HepG2 (cell line): ENCODE measurements at regions not wholly inside any gene's neighbourhood (a gene's known extent, or its start where the extent isn't known, plus 50 kb on each side); places are given as distances from the start of the nearest gene placed in this dataset.
"Not testable (repeated sequence)": the region's sequence is repeated elsewhere in the genome, so short reads cannot be mapped to it uniquely, and the experiment has no call there.

ENCODE experiments used
- ATAC-seq: fragments of 200-7000 bp; cut with Tn5 transposase; 3 replicates; pipeline ENCODE4 v1.9.1; 2020; ENCODE audit warnings: mild to moderate bottlenecking, moderate library complexity
- BruUV-seq: library from RNA; stranded (reverse); fragments of 400-500 nt; replicated peaks from 2 replicates; lab custom pipeline; 2021; lab: Mats Ljungman, UMichigan
- CTCF ChIA-PET: fragments of 300-600 bp; formaldehyde crosslinking; extraction: SDS; loops from one replicate; lab custom pipeline; 2021; ENCODE audit warnings: low total read pairs, inconsistent platforms, low intra/inter-chr PET ratio; lab: Yijun Ruan, JAX
- POLR2A ChIA-PET: fragments of 350-600 bp; sonication (Branson Sonifier 250); formaldehyde crosslinking; loops from one replicate; lab custom pipeline; 2020; ENCODE audit warnings: antibody characterized with exemption, inconsistent platforms; lab: Yijun Ruan, JAX
- DNase-seq: peaks from one replicate; pipeline ENCODE4 v3.0.0-alpha.2; 2015; ENCODE audit warnings: low spot score
- FAIRE-seq: peaks from 3 replicates; lab custom pipeline; 2011; peaks lifted over from hg19 to GRCh38; lab: Jason Lieb, UNC
- H2AFZ ChIP-seq: one replicate; pipeline ENCODE4 v1.6.1; 2011; ENCODE audit warnings: low read length, inconsistent platforms
- H3K27ac ChIP-seq: fragments of 300-600 bp; 3 replicates; pipeline ENCODE4 v1.8.0; 2011; ENCODE audit warnings: mixed run types, mild to moderate bottlenecking, mixed read lengths, low read length, inconsistent platforms; ENCODE audit not compliant: insufficient read depth; ENCODE audit errors: extremely low read length
- H3K27me3 ChIP-seq, 2 experiments: fragments of 200-600 bp in 1 of 2; 2 replicates in 1 of 2; 3 replicates in 1 of 2; pipeline versions ENCODE4 v1.6.0 to v1.8.0; 2011; ENCODE audit warnings: low read length in 2 of 2, mild to moderate bottlenecking in 2 of 2, moderate library complexity in 2 of 2, inconsistent platforms in 1 of 2; ENCODE audit not compliant: insufficient read depth in 2 of 2, control insufficient read depth in 1 of 2
- H3K36me3 ChIP-seq, 2 experiments: fragments of 200-600 bp in 1 of 2; replicated peaks in 1 of 2; 2 replicates in 1 of 2; 3 replicates in 1 of 2; pipeline versions ENCODE4 v1.5.1 to v1.8.0; 2011; ENCODE audit warnings: low read length in 2 of 2, inconsistent platforms in 1 of 2; ENCODE audit not compliant: insufficient read depth in 2 of 2, control insufficient read depth in 1 of 2
- H3K4me1 ChIP-seq: 2 replicates; pipeline ENCODE4 v1.5.1; 2012; ENCODE audit warnings: low read length, inconsistent platforms; ENCODE audit not compliant: insufficient read depth
- H3K4me2 ChIP-seq: 2 replicates; pipeline ENCODE4 v1.6.0; 2011; ENCODE audit warnings: low read depth, low read length, inconsistent platforms
- H3K4me3 ChIP-seq, 3 experiments: fragments of 200-600 bp in 1 of 3; sonication (generic), shearing (Covaris generic) in 1 of 3; replicated peaks in 1 of 3; 2 replicates each; pipeline ENCODE4 v1.5.1; 2011 to 2016; ENCODE audit warnings: low read length in 3 of 3, inconsistent platforms in 2 of 3, low read depth in 2 of 3, mild to moderate bottlenecking in 2 of 3, control low read depth in 1 of 3, mixed read lengths in 1 of 3; ENCODE audit not compliant: insufficient read depth in 1 of 3
- H3K79me2 ChIP-seq: one replicate; pipeline ENCODE4 v1.6.1; 2011; ENCODE audit warnings: low read length, inconsistent platforms; ENCODE audit not compliant: insufficient read depth
- H3K9ac ChIP-seq: 2 replicates; pipeline ENCODE4 v1.6.0; 2011; ENCODE audit warnings: mild to moderate bottlenecking, low read depth, low read length, inconsistent platforms; ENCODE audit not compliant: insufficient read depth
- H3K9me3 ChIP-seq: 2 replicates; pipeline ENCODE4 v1.5.1; 2012; ENCODE audit warnings: mild to moderate bottlenecking, low read length
- H4K20me1 ChIP-seq: 2 replicates; pipeline ENCODE4 v1.6.0; 2011; ENCODE audit warnings: inconsistent platforms, mild to moderate bottlenecking, low read length, moderate library complexity; ENCODE audit not compliant: insufficient read depth
- WGBS: methylation state at CpG from one replicate; pipeline ENCODE4 v1.1.6; 2017; ENCODE audit warnings: low lambda C conversion rate; 5-methylcytosine and 5-hydroxymethylcytosine counted together
- in situ Hi-C: cut with HindIII; loops from 2 replicates; pipeline ENCODE4 v1.10.0; 2017; ENCODE audit warnings: low pct_unique_long_range_greater_than_20kb; ENCODE audit not compliant: extremely low pct_ligation_motif_present
- intact Hi-C: fragments of 100-400 bp; cut with micrococcal nuclease; formaldehyde crosslinking; loops from one replicate; pipeline ENCODE4 v1.10.0; 2022; ENCODE audit not compliant: unreplicated experiment

GRCh38 chr15:21692471-21693102 lies 184.9 kb downstream of the POTEB start:
- ATAC-seq, H3K9me3 ChIP-seq, POLR2A ChIA-PET, H3K36me3 ChIP-seq, in situ Hi-C loops, H3K27me3 ChIP-seq, H3K27ac ChIP-seq, H2AFZ ChIP-seq, intact Hi-C loops, H3K79me2 ChIP-seq, H3K4me1 ChIP-seq, BruUV-seq, H3K4me2 ChIP-seq, DNase-seq, H4K20me1 ChIP-seq, CTCF ChIA-PET, H3K9ac ChIP-seq, H3K4me3 ChIP-seq, FAIRE-seq: not testable (repeated sequence)
- WGBS: no CpG with 5 or more reads among the region's 4 CpGs

- H4K20me1 ChIP-seq, H3K9ac ChIP-seq, H3K36me3 ChIP-seq, CTCF ChIA-PET, in situ Hi-C loops, H3K4me3 ChIP-seq, BruUV-seq, H3K4me1 ChIP-seq, H2AFZ ChIP-seq, H3K27ac ChIP-seq, intact Hi-C loops, H3K9me3 ChIP-seq, H3K27me3 ChIP-seq, FAIRE-seq, POLR2A ChIA-PET, DNase-seq, H3K4me2 ChIP-seq, H3K79me2 ChIP-seq: not testable (repeated sequence)
- peak; percentile 98 for ATAC-seq
- WGBS: no CpG with 5 or more reads among the region's 17 CpGs
These were observed 216.6 kb upstream of the POTEB3 start for GRCh38 chr15:21656798-21657397.

- H3K9me3 ChIP-seq, H3K4me1 ChIP-seq, H3K36me3 ChIP-seq, H3K27ac ChIP-seq, H3K9ac ChIP-seq, POLR2A ChIA-PET, DNase-seq, H3K4me3 ChIP-seq, BruUV-seq, H3K27me3 ChIP-seq, intact Hi-C loops, in situ Hi-C loops, H2AFZ ChIP-seq, CTCF ChIA-PET, H3K79me2 ChIP-seq, H4K20me1 ChIP-seq, H3K4me2 ChIP-seq, FAIRE-seq: not testable (repeated sequence)
- no CpG with 5 or more reads among the region's 16 CpGs for whole genome bisulfite sequencing
- peak; percentile 92 for ATAC-seq
These were observed 215.9 kb upstream of the POTEB3 start for GRCh38 chr15:21656114-21656746.

- H3K36me3 ChIP-seq, DNase-seq, H3K9ac ChIP-seq, in situ Hi-C loops, FAIRE-seq, H3K4me2 ChIP-seq, H4K20me1 ChIP-seq, H3K27ac ChIP-seq, ATAC-seq, H3K79me2 ChIP-seq, H3K27me3 ChIP-seq, H2AFZ ChIP-seq, H3K9me3 ChIP-seq, intact Hi-C loops, CTCF ChIA-PET, H3K4me1 ChIP-seq, POLR2A ChIA-PET, BruUV-seq, H3K4me3 ChIP-seq: not testable (repeated sequence)
- no CpG with 5 or more reads among the region's 5 CpGs for WGBS
These were observed 213.4 kb upstream of the POTEB3 start for GRCh38 chr15:21653707-21654106.
